GM23338 (cell line): ENCODE measurements at regions not wholly inside any gene's neighbourhood (a gene's known extent, or its start where the extent isn't known, plus 50 kb on each side); places are given as distances from the start of the nearest gene placed in this dataset.

Experiments used
- ATAC-seq: fragments of 200-7000 bp; cut with Tn5 transposase; 3 replicates; pipeline ENCODE4 v1.9.1; 2020
- DNase-seq: peaks from one replicate; pipeline ENCODE4 v3.0.0-alpha.2; 2015; ENCODE audit warnings: low spot score
- H2AFZ ChIP-seq: fragments of 200-600 bp; sonication (generic); 2 replicates; pipeline ENCODE4 v1.8.0; 2016; ENCODE audit warnings: antibody characterized with exemption, mild to moderate bottlenecking, moderate library complexity
- H3F3A ChIP-seq: fragments of 200-600 bp; sonication (generic); replicated peaks from 2 replicates; pipeline ENCODE4 v1.8.0; 2017; ENCODE audit warnings: antibody characterized with exemption, mixed run types, low read depth
- H3K27ac ChIP-seq: fragments of 200-600 bp; sonication (generic); 2 replicates; pipeline ENCODE4 v1.6.1; 2016; ENCODE audit warnings: low read depth
- H3K27me3 ChIP-seq: fragments of 200-600 bp; sonication (generic); 2 replicates; pipeline ENCODE4 v1.8.0; 2016; ENCODE audit warnings: mild to moderate bottlenecking, mixed run types, moderate library complexity; ENCODE audit not compliant: insufficient read depth
- H3K36me3 ChIP-seq: fragments of 200-600 bp; sonication (generic); 2 replicates; pipeline ENCODE4 v1.8.0; 2016; ENCODE audit warnings: mild to moderate bottlenecking; ENCODE audit not compliant: insufficient read depth
- H3K4me1 ChIP-seq: fragments of 200-600 bp; sonication (generic); 2 replicates; pipeline ENCODE4 v1.8.0; 2016; ENCODE audit warnings: mild to moderate bottlenecking, moderate library complexity; ENCODE audit not compliant: insufficient read depth
- H3K4me2 ChIP-seq: fragments of 200-600 bp; sonication (generic); 2 replicates; pipeline ENCODE4 v1.7.1; 2017; ENCODE audit warnings: mixed run types
- H3K4me3 ChIP-seq: fragments of 200-600 bp; sonication (generic); 2 replicates; pipeline ENCODE4 v1.6.1; 2016; ENCODE audit warnings: mixed run types
- H3K79me2 ChIP-seq: fragments of 200-600 bp; sonication (generic); replicated peaks from 2 replicates; pipeline ENCODE4 v1.8.0; 2017; ENCODE audit warnings: mild to moderate bottlenecking; ENCODE audit not compliant: insufficient read depth
- H3K9me2 ChIP-seq: fragments of 200-600 bp; sonication (generic); 2 replicates; pipeline ENCODE4 v1.8.0; 2017; ENCODE audit not compliant: insufficient read depth
- H4K20me1 ChIP-seq: fragments of 200-600 bp; sonication (generic); replicated peaks from 2 replicates; pipeline ENCODE4 v1.8.0; 2017; ENCODE audit warnings: mild to moderate bottlenecking; ENCODE audit not compliant: insufficient read depth
- H3K27ac Mint-ChIP-seq: 2 replicates; pipeline ENCODE4 v1.8.0; 2020; ENCODE audit warnings: inconsistent platforms, mild to moderate bottlenecking, moderate library complexity, mixed read lengths
- H3K27me3 Mint-ChIP-seq: 3 replicates; pipeline ENCODE4 v1.8.0; 2022; ENCODE audit warnings: low read depth, mild to moderate bottlenecking, moderate library complexity, mixed read lengths, inconsistent platforms; ENCODE audit not compliant: insufficient read depth, poor library complexity
- H3K36me3 Mint-ChIP-seq: 3 replicates; pipeline ENCODE4 v1.8.0; 2021; ENCODE audit warnings: low read depth, mild to moderate bottlenecking, inconsistent platforms, moderate library complexity, mixed read lengths
- H3K4me1 Mint-ChIP-seq: 3 replicates; pipeline ENCODE4 v1.8.0; 2020; ENCODE audit warnings: mild to moderate bottlenecking, inconsistent platforms, mixed read lengths
- H3K4me3 Mint-ChIP-seq: 3 replicates; pipeline ENCODE4 v1.8.0; 2021; ENCODE audit warnings: moderate library complexity, mild to moderate bottlenecking, inconsistent platforms, mixed read lengths
- H3K9me3 Mint-ChIP-seq: 3 replicates; pipeline ENCODE4 v1.8.0; 2020; ENCODE audit warnings: moderate library complexity, mild to moderate bottlenecking, inconsistent platforms, mixed read lengths
- CREB1 ChIP-seq: fragments of 250-450 bp; sonication (Bioruptor Pico); IDR thresholded peaks from 2 replicates; pipeline ENCODE4 v1.5.0; 2020; ENCODE audit warnings: low read depth, mild to moderate bottlenecking, moderate library complexity
- CTCF ChIP-seq, 2 experiments: fragments of 200-600 bp in 1 of 2; sonication (generic) in 1 of 2; conservative IDR thresholded peaks; 2 replicates each; pipeline versions ENCODE4 v1.5.1 to v1.6.1; 2016 to 2017; ENCODE audit warnings: antibody characterized with exemption in 2 of 2, low read depth in 2 of 2, mild to moderate bottlenecking in 2 of 2, moderate library complexity in 1 of 2
- ETS1 ChIP-seq: IDR thresholded peaks from 2 replicates; pipeline ENCODE4 v1.6.1; 2016; ENCODE audit warnings: antibody characterized with exemption
- EZH2 ChIP-seq: fragments of 200-600 bp; sonication (generic); IDR thresholded peaks from one replicate; pipeline ENCODE4 v1.8.0; 2017; ENCODE audit warnings: antibody characterized with exemption, mild to moderate bottlenecking, low read depth; ENCODE audit not compliant: unreplicated experiment
- EZH2phosphoT487 ChIP-seq: fragments of 200-600 bp; sonication (generic); IDR thresholded peaks from one replicate; pipeline ENCODE4 v1.8.1; 2018; ENCODE audit warnings: antibody characterized with exemption; ENCODE audit not compliant: unreplicated experiment
- JUNB ChIP-seq: IDR thresholded peaks from one replicate; pipeline ENCODE4 v1.6.1; 2016; ENCODE audit warnings: antibody characterized with exemption; ENCODE audit not compliant: unreplicated experiment
- NANOG ChIP-seq: IDR thresholded peaks from 2 replicates; pipeline ENCODE4 v1.6.1; 2016; ENCODE audit warnings: antibody characterized with exemption, borderline replicate concordance
- POLR2AphosphoS5 ChIP-seq: IDR thresholded peaks from 2 replicates; pipeline ENCODE4 v1.6.1; 2016; ENCODE audit warnings: antibody characterized with exemption, low read depth
- REST ChIP-seq: IDR thresholded peaks from one replicate; pipeline ENCODE4 v1.6.1; 2018; ENCODE audit warnings: antibody characterized with exemption; ENCODE audit not compliant: unreplicated experiment
- STAT1 ChIP-seq: IDR thresholded peaks from one replicate; pipeline ENCODE4 v1.6.1; 2016; ENCODE audit warnings: antibody characterized with exemption; ENCODE audit not compliant: unreplicated experiment
- ZNF114 ChIP-seq: fragments of 250-450 bp; sonication (Bioruptor Pico); IDR thresholded peaks from 2 replicates; pipeline ENCODE4 v1.5.0; 2020; ENCODE audit warnings: mild to moderate bottlenecking, moderate library complexity
- ZNF331 ChIP-seq: fragments of 250-450 bp; sonication (Bioruptor Pico); IDR thresholded peaks from 2 replicates; pipeline ENCODE4 v1.5.0; 2020; ENCODE audit warnings: low read depth, mild to moderate bottlenecking, moderate library complexity
- ZNF462 ChIP-seq: fragments of 250-450 bp; sonication (Bioruptor Pico); IDR thresholded peaks from 2 replicates; pipeline ENCODE4 v1.5.0; 2020; ENCODE audit warnings: mild to moderate bottlenecking, moderate library complexity

GRCh38 chr13:47142105-47142504, 245.3 kb upstream of the HTR2A start:
- Histone ChIP-seq H3K27ac (no peak overlapping the region), H2AFZ (no peak overlapping the region), H3K9me2 (no peaks in the 10 kb centered on the region; the same call in 1 of the 2 replicates), H3K27me3 (no peaks in the 10 kb centered on the region), H3K79me2 (no peaks in the 10 kb centered on the region), H3K36me3 (no peaks in the 10 kb centered on the region), H3F3A (no peaks in the 10 kb centered on the region), H3K4me2 (no peak overlapping the region), H3K4me3 (no peak overlapping the region), H4K20me1 (no peaks in the 10 kb centered on the region), H3K4me1 (peaks cover under 1% of the 10 kb centered on the region; the same call in 1 of the 2 replicates)
- TF ChIP-seq NANOG (no peak), STAT1 (no peak), ZNF331 (CRISPR knock-in tag) (no peak), REST (no peak), EZH2 (no peak), POLR2AphosphoS5 (no peak), EZH2phosphoT487 (no peak), CTCF (conservative IDR thresholded peaks at IDR 0.05; ENCODE audit: low read depth in 2 of 2) (no peak), ZNF114 (CRISPR knock-in tag) (no peak), ZNF462 (CRISPR knock-in tag) (no peak), CREB1 (CRISPR knock-in tag) (no peak), JUNB (no peak), ETS1 (no peak)
- peaks cover 2% of the 10 kb centered on the region for H3K27me3 Mint-ChIP-seq
- no peaks in the 10 kb centered on the region for H3K36me3 Mint-ChIP-seq
- no peak overlapping the region for H3K4me3 Mint-ChIP-seq
- H3K9me3 Mint-ChIP-seq = no peaks in the 10 kb centered on the region
- ATAC-seq (no peak), DNase-seq (no peak)
- H3K27ac Mint-ChIP-seq = no peak overlapping the region
- H3K4me1 Mint-ChIP-seq = peaks cover under 1% of the 10 kb centered on the region; the same call in 2 of the 3 replicates
